ENCODE measurements at regions not wholly inside any gene's neighbourhood (a gene's known extent, or its start where the extent isn't known, plus 50 kb on each side); places are given as distances from the start of the nearest gene placed in this dataset.

GRCh38 chr2:129460299-129461198, 518.9 kb upstream of the RAB6C start:
- DNase-seq (ENCODE audit: low read depth, low spot score): no peak
- no peak overlapping the region for H3K27ac ChIP-seq

GRCh38 chr2:129462349-129462748, 517.1 kb upstream of the RAB6C start:
- H3K27ac ChIP-seq: no peak overlapping the region
- no peak for DNase-seq (ENCODE audit: low read depth, low spot score)

GRCh38 chr2:129462967-129463366, 516.5 kb upstream of the RAB6C start:
- H3K27ac ChIP-seq: no peak overlapping the region
- no peak for DNase-seq (ENCODE audit: low read depth, low spot score)

DNA sequence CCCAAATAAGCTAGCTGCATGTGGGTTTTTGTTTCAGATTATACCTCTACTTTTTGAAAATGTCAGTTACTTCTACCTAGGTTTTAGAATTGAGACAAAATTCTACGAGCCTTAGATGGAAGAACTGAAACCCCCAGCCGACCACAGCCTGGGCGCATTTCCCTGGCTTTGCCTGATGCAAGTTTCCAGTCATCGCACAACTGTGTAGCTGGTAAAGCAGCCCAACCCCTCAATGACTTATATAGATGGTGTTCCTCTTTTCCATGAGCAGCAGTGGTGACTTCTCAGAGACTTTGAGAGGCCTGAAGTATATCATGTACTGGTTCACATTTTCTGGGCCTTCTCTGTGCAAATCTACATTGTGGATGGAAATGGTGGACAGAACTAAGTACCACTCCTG, 515.4 kb upstream of the RAB6C start:
- no peak for DNase-seq (ENCODE audit: low read depth, low spot score)
- H3K27ac ChIP-seq: no peak overlapping the region

DNA sequence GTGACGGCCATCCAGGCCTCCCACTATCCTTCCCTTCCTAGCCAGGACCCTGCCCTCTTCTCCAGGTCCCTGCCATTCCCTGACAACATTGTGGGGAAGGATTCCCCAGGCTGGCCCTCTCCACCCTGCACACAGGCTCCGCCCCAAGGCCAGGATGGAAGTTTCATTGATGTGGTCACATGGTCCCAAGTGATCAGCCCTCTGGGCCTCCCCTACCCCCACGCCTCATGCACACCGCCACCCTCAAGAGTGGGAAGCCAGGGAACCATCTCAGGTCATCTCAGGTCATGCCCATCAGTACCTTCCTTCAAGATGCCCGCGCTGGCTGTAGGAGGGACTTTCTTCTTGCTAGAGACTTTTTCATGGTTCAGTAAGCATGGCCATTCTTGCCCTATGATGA, 514.8 kb upstream of the RAB6C start:
- no peak for DNase-seq (ENCODE audit: low read depth, low spot score)
- no peak overlapping the region for H3K27ac ChIP-seq

- H3K27ac ChIP-seq: no peak overlapping the region
- no peak for DNase-seq (ENCODE audit: low read depth, low spot score)
These were observed 514.4 kb upstream of the RAB6C start for GRCh38 chr2:129465045-129465444.

GRCh38 chr2:129466389-129466788, 513.1 kb upstream of the RAB6C start:
- no peak overlapping the region for H3K27ac ChIP-seq
- no peak for DNase-seq (ENCODE audit: low read depth, low spot score)

DNA sequence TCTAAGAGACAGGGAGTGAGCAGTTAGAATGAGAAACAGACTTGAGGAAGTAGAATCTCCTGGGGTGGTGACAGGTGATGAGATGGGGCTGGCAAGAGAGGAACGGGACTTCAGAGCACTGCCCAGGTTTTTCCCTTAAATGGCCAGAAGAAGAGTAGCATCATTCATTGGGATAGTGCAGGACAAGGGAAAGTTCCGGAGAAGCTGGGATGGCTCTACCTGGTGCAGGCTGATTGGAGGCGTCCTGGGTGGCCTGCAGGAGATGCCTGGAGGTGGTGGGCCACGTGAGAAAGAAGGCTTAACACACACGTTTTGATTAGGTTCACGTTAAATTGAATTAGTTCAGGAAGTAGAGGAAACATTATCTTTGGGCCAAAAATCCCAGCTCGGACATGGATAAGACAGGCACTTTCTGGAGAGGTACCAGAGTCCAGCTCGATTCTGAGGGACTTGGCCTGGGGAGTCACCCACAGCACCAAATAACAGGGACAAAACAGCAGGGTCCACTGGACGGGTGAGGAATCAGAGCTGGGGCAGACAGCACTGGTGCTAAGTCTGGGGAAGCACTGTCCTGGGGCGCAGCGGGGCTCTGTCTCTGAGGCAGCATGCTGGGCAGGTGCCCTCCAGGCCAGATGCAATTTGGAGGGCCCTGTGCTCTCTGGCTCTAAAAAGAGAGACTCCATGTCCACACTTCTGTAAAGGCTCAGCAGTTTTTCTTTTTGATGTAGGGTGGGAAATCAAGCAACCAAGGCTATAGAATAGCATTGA, 512.3 kb upstream of the RAB6C start:
- DNase-seq (ENCODE audit: low read depth, low spot score): no peak
- H3K27ac ChIP-seq: no peak overlapping the region

GRCh38 chr2:129467941-129468340, 511.5 kb upstream of the RAB6C start:
- H3K27ac ChIP-seq: no peak overlapping the region
- no peak for DNase-seq (ENCODE audit: low read depth, low spot score)

DNA sequence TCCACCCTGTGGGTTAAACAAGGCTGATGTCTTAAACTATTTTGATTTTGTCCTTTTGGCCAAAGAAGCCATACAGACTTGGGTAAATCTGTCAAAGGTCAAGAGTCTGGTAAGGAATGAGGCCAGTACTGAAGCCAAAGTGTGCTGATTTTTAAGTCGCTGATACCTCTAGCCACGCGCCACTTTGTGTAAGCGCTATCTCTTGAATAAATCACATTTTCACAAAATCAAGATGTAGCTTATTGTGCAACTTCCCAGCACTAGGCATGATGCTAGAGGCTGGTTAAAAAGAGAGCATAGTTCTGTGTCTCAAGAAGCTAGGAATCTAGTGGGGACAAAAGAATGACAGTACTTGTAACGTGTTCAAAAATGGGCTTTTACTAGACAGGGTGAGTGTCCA, 510.6 kb upstream of the RAB6C start:
- H3K27ac ChIP-seq: no peak overlapping the region
- DNase-seq (ENCODE audit: low read depth, low spot score): no peak

GRCh38 chr2:129469389-129469788, 510.1 kb upstream of the RAB6C start:
- H3K27ac ChIP-seq: no peak overlapping the region
- DNase-seq (ENCODE audit: low read depth, low spot score): no peak

GRCh38 chr2:129469871-129470270, 509.6 kb upstream of the RAB6C start:
- no peak for DNase-seq (ENCODE audit: low read depth, low spot score)
- no peak overlapping the region for H3K27ac ChIP-seq

GRCh38 chr2:129478902-129479517, 500.5 kb upstream of the RAB6C start:
- H3K27ac ChIP-seq: no peak overlapping the region
- DNase-seq (ENCODE audit: low read depth, low spot score): no peak

GRCh38 chr2:129479892-129480291, 499.6 kb upstream of the RAB6C start:
- no peak overlapping the region for H3K27ac ChIP-seq
- no peak for DNase-seq (ENCODE audit: low read depth, low spot score)

- H3K27ac ChIP-seq: no peak overlapping the region
- no peak for DNase-seq (ENCODE audit: low read depth, low spot score)
These were observed 498.7 kb upstream of the RAB6C start for GRCh38 chr2:129480790-129481189.

DNA sequence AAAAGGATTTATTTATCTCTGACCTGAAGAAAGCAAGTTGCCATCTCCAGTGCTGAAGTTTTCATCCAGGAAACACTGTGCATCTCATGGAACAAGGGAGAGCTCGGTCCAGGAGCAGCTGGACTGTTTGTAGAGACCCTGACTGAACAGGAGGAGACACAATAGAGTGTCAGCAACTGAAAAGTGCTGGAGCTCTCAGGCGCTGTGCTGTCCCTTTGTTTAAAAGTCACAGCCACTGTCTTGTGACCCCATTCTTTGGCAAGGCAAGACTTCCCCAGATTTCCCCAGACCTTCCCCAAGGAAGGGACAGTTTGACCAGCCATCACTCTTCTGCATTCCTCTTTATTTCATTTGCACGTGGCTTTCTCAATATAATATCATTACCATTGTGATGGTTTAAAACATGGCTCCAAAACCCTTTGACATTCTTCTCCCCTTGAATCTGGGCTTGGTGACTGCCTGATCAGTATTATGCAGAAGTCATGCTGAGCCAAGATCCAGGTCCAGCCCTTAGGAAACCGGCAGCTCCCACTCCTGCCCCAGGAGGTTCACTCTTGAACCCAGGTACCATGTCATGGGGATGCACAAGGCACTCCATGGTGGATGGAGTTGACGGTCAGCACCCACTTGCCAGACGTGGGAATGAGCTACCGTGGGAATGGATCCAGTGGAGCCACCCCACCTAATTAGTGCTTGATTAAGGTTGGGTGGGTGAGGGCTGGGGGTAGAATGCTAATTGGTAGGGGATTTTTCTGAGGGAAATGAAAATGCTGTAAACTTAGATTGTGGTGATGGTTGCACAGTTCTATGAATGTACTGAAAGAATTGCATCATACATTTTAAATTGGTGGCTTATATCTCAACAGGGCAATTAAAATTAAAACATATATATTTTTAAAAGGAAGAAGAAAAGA, 497.9 kb upstream of the RAB6C start:
- no peak for DNase-seq (ENCODE audit: low read depth, low spot score)
- H3K27ac ChIP-seq: no peak overlapping the region

DNA sequence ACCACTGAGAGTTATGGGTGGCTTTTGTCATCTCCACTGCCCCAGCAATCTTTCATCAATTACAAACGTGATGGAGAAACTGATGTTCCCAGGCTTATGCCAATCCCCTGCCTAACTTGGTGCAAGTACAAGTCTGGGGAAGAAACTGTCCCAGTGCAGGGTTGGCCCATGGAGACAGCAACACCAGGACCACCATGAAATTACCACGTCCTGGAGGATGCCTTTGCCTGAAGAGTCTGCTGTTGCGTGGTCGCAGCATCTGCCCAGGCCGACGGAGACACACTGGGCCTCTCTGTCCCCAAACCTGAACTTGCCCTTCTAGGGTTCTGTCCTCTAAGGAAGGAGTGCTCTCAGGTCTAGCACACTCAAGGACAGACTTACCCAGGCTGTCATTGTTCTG, 496.8 kb upstream of the RAB6C start:
- no peak for DNase-seq (ENCODE audit: low read depth, low spot score)
- H3K27ac ChIP-seq: no peak overlapping the region

GRCh38 chr2:129483366-129483765, 496.1 kb upstream of the RAB6C start:
- no peak overlapping the region for H3K27ac ChIP-seq
- DNase-seq (ENCODE audit: low read depth, low spot score): no peak

DNA sequence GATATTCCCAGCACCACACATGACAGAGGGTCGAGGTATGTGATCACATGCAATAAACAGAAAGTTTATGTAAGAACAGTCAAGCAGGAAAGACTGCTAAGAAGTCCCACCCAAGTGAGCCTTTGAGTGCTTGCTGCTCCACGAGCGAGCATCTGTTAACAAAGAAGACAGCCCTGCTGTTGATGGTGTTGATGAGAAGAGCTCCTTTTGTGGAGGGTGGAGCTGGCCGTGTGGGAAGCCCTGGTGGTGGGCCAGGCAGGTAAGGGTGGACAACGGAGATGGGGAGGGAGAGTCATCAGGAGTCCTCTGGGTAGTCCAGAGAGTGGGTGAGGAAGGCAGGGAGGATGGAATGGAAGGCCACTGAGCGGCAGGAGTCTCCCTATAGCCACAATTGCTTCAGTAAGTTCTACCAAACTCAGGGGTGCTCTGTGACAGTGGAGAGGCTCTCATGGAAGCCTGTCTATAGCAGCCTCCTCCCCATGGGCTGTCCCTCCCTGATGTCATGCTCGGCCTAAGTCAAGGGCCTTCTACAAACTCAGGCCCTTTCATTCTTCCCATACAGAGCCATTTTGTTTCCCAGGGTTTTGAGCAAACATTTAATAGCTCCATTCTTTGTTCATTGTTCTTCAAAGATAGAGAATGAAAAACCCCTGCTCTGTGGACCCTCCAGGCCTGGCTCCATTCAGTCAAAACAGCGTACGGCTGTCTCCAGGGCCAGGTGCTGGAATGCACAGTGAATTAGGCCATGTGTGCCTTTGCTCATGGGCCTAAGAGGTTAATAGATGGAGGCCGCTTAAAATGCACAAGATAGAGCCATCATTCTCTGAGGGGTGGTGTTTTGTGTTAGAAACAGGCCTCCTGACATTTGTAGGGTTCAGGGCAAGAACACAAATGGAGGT, 494.2 kb upstream of the RAB6C start:
- no peak for DNase-seq (ENCODE audit: low read depth, low spot score)
- H3K27ac ChIP-seq: no peak overlapping the region

Measured in epithelial cell of prostate (primary cell).